RWPE2 (cell line): ENCODE measurements at regions not wholly inside any gene's neighbourhood (a gene's known extent, or its start where the extent isn't known, plus 50 kb on each side); places are given as distances from the start of the nearest gene placed in this dataset.

Experiments
- ATAC-seq: fragments of 200-7000 bp; cut with Tn5 transposase; 3 replicates; pipeline ENCODE4 v1.9.1; 2021; ENCODE audit warnings: low read depth
- DNase-seq: peaks from one replicate; pipeline ENCODE4 v3.0.0-alpha.2; 2020; ENCODE audit warnings: low spot score
- H3K27ac ChIP-seq: fragments of 450-650 bp; 2 replicates; pipeline ENCODE4 v1.5.1; 2017; ENCODE audit warnings: mild to moderate bottlenecking; ENCODE audit not compliant: poor library complexity, severe bottlenecking
- H3K27me3 ChIP-seq: fragments of 250-450 bp; sonication (Bioruptor Pico); 2 replicates; pipeline ENCODE4 v1.5.1; 2021; ENCODE audit warnings: mild to moderate bottlenecking, moderate library complexity; ENCODE audit not compliant: insufficient read depth, poor library complexity, severe bottlenecking
- H3K36me3 ChIP-seq: fragments of 250-450 bp; sonication (Bioruptor Pico); 2 replicates; pipeline ENCODE4 v1.5.1; 2020; ENCODE audit warnings: low read depth, mild to moderate bottlenecking, moderate library complexity
- H3K4me1 ChIP-seq: fragments of 250-450 bp; sonication (Bioruptor Pico); 2 replicates; pipeline ENCODE4 v1.5.1; 2021; ENCODE audit warnings: mild to moderate bottlenecking, moderate library complexity; ENCODE audit not compliant: insufficient read depth, poor library complexity, severe bottlenecking
- H3K4me3 ChIP-seq: fragments of 250-450 bp; sonication (Bioruptor Pico); 2 replicates; pipeline ENCODE4 v1.5.1; 2021; ENCODE audit warnings: mild to moderate bottlenecking, moderate library complexity; ENCODE audit not compliant: severe bottlenecking
- H3K9me3 ChIP-seq: fragments of 250-450 bp; sonication (Bioruptor Pico); 2 replicates; pipeline ENCODE4 v1.5.1; 2021; ENCODE audit warnings: mild to moderate bottlenecking, moderate library complexity; ENCODE audit not compliant: severe bottlenecking
- CTCF ChIP-seq: fragments of 450-650 bp; IDR thresholded peaks from one replicate; pipeline ENCODE4 v1.5.1; 2017; ENCODE audit warnings: mild to moderate bottlenecking, moderate library complexity; ENCODE audit not compliant: poor library complexity, severe bottlenecking

DNA sequence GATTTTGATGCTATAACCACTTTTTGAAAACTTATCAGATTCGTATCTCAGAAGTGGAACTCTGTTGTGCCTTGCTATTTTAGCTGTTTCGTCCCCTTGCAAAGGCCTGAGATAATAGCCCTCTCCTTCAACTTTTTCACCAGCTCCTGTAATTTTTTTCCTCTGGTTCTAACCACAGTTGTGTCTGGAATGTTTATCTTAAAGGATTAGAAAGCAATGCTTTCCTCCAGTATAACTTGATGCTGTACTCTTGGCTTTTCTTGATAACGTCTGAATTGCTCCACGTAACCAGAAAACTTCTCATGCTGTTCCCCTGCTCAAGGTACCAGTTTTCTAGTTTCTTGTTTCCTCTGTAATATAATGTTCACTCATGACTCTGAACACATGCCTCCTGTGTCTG, 209.4 kb downstream of the DTWD2 start:
- Histone ChIP-seq H3K4me3 (no peak overlapping the region), H3K27me3 (no peaks in the 10 kb centered on the region), H3K4me1 (no peaks in the 10 kb centered on the region), H3K27ac (no peak overlapping the region), H3K9me3 (no peaks in the 10 kb centered on the region), H3K36me3 (no peaks in the 10 kb centered on the region)
- no peak for TF ChIP-seq CTCF
- DNase-seq (no peak), ATAC-seq (no peak)

GRCh38 chr5:118777189-118777736, 211.1 kb downstream of the DTWD2 start:
- no peak overlapping the region for H3K27ac ChIP-seq

DNA sequence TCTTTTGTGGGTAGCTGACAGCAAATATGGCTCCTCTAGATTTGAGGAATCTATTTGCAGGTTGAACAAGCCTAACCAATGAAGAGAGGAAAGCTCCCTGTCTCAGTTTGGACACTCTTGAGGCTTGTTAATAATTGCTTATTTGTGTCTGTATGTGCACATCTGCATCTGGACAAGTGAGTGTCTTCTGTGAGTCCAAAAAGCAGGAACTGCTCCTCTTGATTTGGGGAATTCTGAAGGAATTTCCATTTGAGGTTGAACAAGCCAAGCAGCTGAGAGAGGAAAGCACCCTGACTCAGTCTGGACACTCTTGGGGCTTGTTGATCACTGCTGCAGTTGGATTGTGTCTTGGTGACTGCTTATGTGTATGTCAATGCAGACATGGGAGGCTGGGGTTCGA, 211.6 kb downstream of the DTWD2 start:
- ATAC-seq (no peak), DNase-seq (no peak)
- Histone ChIP-seq H3K27me3 (no peaks in the 10 kb centered on the region), H3K27ac (no peak overlapping the region), H3K4me1 (no peaks in the 10 kb centered on the region), H3K4me3 (no peak overlapping the region), H3K36me3 (no peaks in the 10 kb centered on the region), H3K9me3 (no peaks in the 10 kb centered on the region)
- TF ChIP-seq CTCF, result no peak

More at GRCh38 chr5:118777189-118777736, 211.1 kb downstream of the DTWD2 start:
- DNase-seq (no peak), ATAC-seq (no peak)
- Histone ChIP-seq H3K9me3 (no peaks in the 10 kb centered on the region), H3K4me3 (no peak overlapping the region), H3K4me1 (no peaks in the 10 kb centered on the region), H3K36me3 (no peaks in the 10 kb centered on the region), H3K27me3 (no peaks in the 10 kb centered on the region)
- TF ChIP-seq CTCF, result no peak

GRCh38 chr5:118775790-118776499, 212.4 kb downstream of the DTWD2 start:
- Histone ChIP-seq H3K4me3 (no peak overlapping the region), H3K9me3 (no peaks in the 10 kb centered on the region), H3K27ac (no peak overlapping the region), H3K27me3 (no peaks in the 10 kb centered on the region), H3K4me1 (no peaks in the 10 kb centered on the region), H3K36me3 (no peaks in the 10 kb centered on the region)
- DNase-seq (no peak), ATAC-seq (no peak)
- TF ChIP-seq CTCF, result no peak

GRCh38 chr5:118768607-118769175, 219.7 kb downstream of the DTWD2 start:
- H3K4me1 ChIP-seq, result no peaks in the 10 kb centered on the region
- H3K9me3 ChIP-seq, result no peaks in the 10 kb centered on the region
- ATAC-seq (no peak), DNase-seq (no peak)
- no peaks in the 10 kb centered on the region for H3K36me3 ChIP-seq
- H3K27ac ChIP-seq, result no peak overlapping the region
- TF ChIP-seq CTCF, result no peak
- no peak overlapping the region for H3K4me3 ChIP-seq
- H3K27me3 ChIP-seq, result no peaks in the 10 kb centered on the region
